Ectodermal cell (in vitro differentiated cells): ENCODE measurements at regions not wholly inside any gene's neighbourhood (a gene's known extent, or its start where the extent isn't known, plus 50 kb on each side); places are given as distances from the start of the nearest gene placed in this dataset.

Experiments
- H3K27ac ChIP-seq: 2 replicates; pipeline ENCODE4 v1.7.0; 2013; ENCODE audit warnings: mild to moderate bottlenecking, low read depth, low read length; ENCODE audit not compliant: insufficient read depth, poor library complexity, severe bottlenecking
- H3K27me3 ChIP-seq: 2 replicates; pipeline ENCODE4 v1.7.0; 2013; ENCODE audit warnings: mild to moderate bottlenecking, low read length; ENCODE audit not compliant: insufficient read depth, control insufficient read depth, poor library complexity, severe bottlenecking
- H3K36me3 ChIP-seq: one replicate; pipeline ENCODE4 v1.7.0; 2013; ENCODE audit warnings: low read length; ENCODE audit not compliant: control insufficient read depth, insufficient read depth
- H3K4me1 ChIP-seq: one replicate; pipeline ENCODE4 v1.7.0; 2013; ENCODE audit warnings: low read length; ENCODE audit not compliant: control insufficient read depth, insufficient read depth
- H3K4me3 ChIP-seq: 2 replicates; pipeline ENCODE4 v1.7.0; 2013; ENCODE audit warnings: low read depth, low read length, control low read depth; ENCODE audit not compliant: insufficient read depth
- H3K9me3 ChIP-seq: 2 replicates; pipeline ENCODE4 v1.7.0; 2013; ENCODE audit warnings: mild to moderate bottlenecking, low read length, moderate library complexity; ENCODE audit not compliant: control insufficient read depth
- WGBS, 2 experiments: methylation state at CpG; one replicate each; pipeline ENCODE4 v1.1.7; 2013; ENCODE audit warnings: missing lambda C conversion rate in 2 of 2; 5-methylcytosine and 5-hydroxymethylcytosine counted together

DNA sequence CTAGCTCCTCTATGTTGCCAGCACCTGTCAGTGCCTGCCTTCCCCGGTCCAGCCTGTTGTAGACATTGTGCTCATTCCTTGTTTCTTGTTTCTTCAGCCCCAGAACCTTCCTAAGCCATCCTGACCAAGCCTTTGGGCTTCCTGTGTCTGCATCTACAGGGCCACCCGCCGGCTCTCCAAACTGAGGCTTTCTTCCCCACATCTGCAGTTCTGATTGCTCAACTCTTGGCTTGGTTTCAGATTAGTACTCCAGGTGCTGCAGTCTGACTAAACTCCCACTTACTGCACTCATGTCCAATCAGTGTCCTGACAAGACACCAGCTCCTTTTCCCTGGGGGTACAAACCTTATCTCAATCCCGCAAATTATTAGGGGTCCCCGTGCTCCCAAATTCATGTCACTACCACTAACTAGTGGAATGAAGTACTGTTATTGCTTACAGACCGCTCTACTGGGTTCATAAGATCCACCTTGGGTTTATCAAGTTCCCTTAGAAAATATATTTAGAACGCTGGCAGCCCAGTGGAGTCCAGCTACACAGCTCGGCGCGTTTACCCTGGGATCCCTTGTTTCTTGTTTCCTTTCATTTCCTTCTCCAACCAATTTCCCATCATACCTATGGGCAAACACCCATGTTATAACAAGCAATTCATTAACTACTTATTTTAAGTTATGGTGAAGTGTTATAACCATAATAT, 114.2 kb upstream of the TJP1 start:
- H3K27me3 ChIP-seq, result no peaks in the 10 kb centered on the region
- no peak overlapping the region for H3K4me3 ChIP-seq
- H3K27ac ChIP-seq, result no peak overlapping the region
- H3K4me1 ChIP-seq, result no peaks in the 10 kb centered on the region
- no peaks in the 10 kb centered on the region for H3K9me3 ChIP-seq
- H3K36me3 ChIP-seq, result no peaks in the 10 kb centered on the region
- 93 to 94% methylated on average over 10 of the region's 10 CpGs for WGBS, 2 experiments

DNA sequence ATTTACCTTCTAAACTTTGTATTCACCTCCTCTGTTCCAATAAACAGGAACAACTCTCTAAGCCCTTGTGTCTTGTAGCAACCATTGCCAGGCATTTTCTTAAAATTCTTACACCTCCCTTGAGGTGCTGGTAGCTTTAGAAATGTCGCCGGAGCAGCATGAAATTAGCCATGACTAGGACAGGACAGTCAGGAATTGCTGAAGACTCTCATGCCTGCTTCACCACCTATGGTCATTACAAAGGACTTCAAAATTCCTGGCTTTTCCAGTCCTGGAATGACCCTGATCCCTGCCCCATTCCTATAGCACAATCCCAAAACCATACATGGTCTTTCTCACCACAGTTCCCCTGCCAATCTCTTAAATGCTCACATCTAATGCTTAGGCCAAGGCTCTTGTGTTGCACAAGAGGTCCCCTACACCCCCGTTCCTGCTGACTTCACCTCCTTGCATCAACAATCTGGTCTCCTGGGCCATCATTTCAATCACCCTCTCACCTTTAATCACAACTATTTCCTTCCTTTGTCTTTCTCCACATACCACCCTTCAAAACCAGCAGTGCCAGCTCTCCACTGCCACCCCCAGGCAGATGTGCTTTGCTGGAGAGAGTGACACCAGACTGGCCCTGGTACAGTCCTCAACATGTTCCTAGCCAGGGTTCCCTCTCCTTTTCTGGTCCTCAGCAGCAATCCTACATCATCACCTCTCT, 113.2 kb upstream of the TJP1 start:
- H3K4me1 ChIP-seq, result no peaks in the 10 kb centered on the region
- H3K27ac ChIP-seq, result no peak overlapping the region
- no peak overlapping the region for H3K4me3 ChIP-seq
- WGBS, 2 experiments, result 90 to 92% methylated on average over 3 of the region's 3 CpGs
- no peaks in the 10 kb centered on the region for H3K27me3 ChIP-seq
- H3K9me3 ChIP-seq, result no peaks in the 10 kb centered on the region
- no peaks in the 10 kb centered on the region for H3K36me3 ChIP-seq

DNA sequence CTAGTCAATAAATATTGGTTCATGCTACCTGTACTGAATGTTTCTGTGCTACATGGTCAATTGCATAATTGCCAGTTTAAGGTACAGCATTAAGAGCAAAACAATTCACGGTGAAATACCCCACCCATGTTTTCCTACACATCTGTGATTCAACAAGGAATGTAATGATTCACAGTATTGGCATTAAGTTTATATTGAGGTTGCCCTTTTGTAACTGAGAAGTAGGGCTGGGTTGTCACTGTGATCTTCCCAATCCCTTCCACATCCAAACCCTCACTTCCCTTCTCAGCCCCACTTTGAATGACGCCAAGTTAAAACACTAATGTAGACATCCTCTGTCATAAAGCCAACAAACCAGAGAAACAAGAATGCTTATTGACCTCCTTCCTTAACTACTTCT, 112.0 kb upstream of the TJP1 start:
- Histone ChIP-seq H3K27me3 (no peaks in the 10 kb centered on the region), H3K27ac (no peak overlapping the region), H3K4me1 (no peaks in the 10 kb centered on the region), H3K4me3 (no peak overlapping the region), H3K36me3 (no peaks in the 10 kb centered on the region), H3K9me3 (no peaks in the 10 kb centered on the region)
- 92 to 98% methylated on average over 1 to 2 of the region's 2 CpGs for WGBS, 2 experiments

DNA sequence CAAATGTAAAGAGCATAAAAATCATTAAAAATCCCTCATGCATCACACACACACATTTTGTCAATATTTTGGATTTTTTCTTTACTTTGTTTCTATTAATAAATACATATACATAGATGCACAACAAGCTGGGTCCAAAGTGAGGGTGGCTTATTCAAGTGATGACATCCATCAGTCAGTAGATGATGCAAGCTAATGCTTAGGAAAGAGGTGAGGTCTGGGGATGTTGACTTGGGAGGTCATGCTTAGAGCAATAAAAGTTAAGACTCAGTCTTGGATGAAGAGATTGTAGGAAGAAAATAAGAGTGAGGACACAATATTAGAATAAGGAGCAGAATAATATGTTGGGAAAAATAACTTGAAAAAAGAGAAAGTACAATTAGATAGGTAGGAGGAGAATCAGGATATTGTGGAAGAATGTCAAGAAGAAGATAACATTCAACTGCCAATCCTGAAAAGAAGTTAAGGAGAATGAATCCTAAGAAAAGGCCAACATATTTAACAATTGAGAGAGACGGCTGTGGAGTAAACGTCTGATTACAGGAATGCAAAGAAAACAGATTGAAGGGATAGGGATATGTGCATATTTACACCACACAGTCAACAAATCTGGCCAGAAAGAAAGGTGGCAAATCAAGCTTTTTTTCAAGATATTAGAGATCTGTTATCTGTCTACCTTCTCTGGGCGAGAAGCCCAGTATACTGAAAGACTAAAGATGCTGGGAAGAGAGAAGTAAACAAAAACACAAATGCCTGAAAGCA, 111.0 kb upstream of the TJP1 start:
- no peaks in the 10 kb centered on the region for H3K9me3 ChIP-seq
- no peaks in the 10 kb centered on the region for H3K36me3 ChIP-seq
- 46 to 80% methylated on average over 3 of the region's 3 CpGs for WGBS, 2 experiments

DNA sequence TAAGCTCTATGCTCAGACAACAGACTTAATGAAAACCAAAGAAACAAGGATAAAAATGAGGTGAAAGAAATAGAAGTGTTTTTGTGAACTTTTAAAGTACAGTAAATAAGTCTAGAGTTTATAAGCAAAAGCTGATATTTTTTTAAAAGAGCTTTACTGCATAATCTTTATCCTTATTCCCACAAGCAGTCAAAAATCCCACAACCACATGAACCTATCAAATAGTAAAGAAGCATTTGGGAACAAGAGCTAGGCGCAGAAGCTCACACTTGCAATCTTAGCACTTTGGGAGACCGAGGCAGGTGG, 103.8 kb upstream of the TJP1 start:
- Histone ChIP-seq H3K4me3 (no peak overlapping the region), H3K27me3 (no peaks in the 10 kb centered on the region), H3K9me3 (no peaks in the 10 kb centered on the region), H3K4me1 (peaks cover 9% of the 10 kb centered on the region), H3K27ac (no peak overlapping the region), H3K36me3 (no peaks in the 10 kb centered on the region)
- 85 to 95% methylated on average over 2 of the region's 2 CpGs for WGBS, 2 experiments

More for the DNA sequence above, 111.0 kb upstream of the TJP1 start:
- Histone ChIP-seq H3K27ac (no peak overlapping the region), H3K27me3 (no peaks in the 10 kb centered on the region), H3K4me3 (no peak overlapping the region), H3K4me1 (no peaks in the 10 kb centered on the region)

DNA sequence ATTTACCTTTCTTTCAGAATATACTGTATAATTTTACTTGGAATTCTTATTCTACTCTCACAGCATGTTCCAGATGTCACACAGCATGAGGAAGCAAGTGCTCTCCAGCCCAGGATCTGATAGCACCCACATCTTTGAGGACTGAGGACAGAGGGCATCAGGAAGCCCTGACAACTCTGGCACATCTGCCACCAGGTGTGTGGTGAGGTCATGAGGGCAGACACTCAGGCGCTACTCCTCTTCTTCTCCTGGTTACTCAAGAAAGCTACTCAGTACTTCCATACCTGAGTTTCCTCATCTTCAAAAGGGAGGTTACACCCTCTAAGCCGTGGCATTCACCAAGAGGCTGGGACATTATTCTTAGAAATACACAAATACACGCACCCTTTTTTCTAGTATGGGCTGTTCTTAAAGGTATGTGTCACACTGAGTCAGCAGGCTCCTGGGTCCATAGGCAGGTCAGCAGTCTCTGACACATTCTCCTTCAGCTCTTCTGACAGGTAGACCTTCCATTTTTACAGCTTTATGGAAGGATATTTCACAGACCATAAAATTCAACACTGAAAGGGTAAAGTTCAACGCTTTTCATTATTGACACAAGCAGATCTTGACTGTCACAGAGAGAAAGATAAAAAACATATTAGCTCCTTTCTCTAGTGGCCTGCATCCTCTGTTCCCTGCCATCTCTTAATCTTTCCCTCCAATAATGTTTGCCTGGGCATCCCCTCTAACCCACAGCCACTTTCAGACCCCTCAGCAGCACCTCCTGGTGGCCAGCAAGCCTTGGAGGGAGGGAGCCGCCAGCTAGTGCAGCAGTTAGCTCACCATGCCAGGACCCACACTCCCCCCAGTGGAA, 103.2 kb upstream of the TJP1 start:
- Histone ChIP-seq H3K9me3 (no peaks in the 10 kb centered on the region), H3K27me3 (no peaks in the 10 kb centered on the region), H3K36me3 (no peaks in the 10 kb centered on the region), H3K4me3 (no peak overlapping the region), H3K27ac (peak overlapping the region; percentile 57), H3K4me1 (peaks cover 9% of the 10 kb centered on the region)
- WGBS, 2 experiments, result 60 to 69% methylated on average over 5 of the region's 5 CpGs

DNA sequence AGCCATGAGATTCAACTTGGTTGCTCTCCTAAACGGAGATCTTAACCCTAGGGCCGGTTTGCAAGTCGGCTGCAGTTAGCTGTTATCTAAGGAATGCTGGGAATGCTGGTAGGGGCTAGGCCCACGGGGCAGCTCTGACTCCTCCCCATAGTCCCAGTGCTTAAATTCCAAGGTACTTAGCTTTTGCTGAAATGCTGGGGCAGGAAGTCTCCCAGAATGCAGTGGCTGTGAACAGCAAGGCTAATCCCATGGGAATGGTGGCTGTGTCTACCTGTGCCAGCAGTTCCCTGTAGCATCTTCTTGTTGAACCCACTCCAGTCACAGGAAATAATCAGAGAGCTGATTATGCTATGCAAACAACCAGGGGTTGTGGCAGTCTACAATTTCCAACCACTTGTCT, 102.5 kb upstream of the TJP1 start:
- Histone ChIP-seq H3K9me3 (no peaks in the 10 kb centered on the region), H3K4me1 (peaks cover 9% of the 10 kb centered on the region), H3K4me3 (no peak overlapping the region), H3K27me3 (no peaks in the 10 kb centered on the region), H3K36me3 (no peaks in the 10 kb centered on the region), H3K27ac (peak overlapping the region; percentile 57)
- 7 to 9% methylated on average over 4 of the region's 4 CpGs for WGBS, 2 experiments

DNA sequence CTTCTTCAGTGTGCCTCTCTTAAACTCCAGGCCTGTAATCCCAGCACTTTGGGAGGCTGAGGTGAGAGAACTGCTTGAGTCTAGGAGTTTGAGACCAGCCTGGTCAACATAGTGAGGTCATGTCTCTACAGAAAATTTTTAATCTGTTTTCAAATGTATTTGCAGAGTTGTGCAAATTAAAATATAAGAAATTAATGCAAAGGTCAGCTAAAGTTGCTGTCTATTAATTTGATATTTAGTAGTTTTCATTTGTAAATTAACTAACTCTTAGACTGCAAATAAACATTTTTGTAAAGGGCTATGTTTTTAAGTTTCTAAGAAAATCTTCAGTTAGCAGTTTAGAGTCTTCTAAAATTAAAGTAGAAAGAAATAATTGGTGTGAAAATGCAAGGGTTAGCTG, 99.9 kb upstream of the TJP1 start:
- Histone ChIP-seq H3K4me3 (no peak overlapping the region), H3K27ac (no peak overlapping the region), H3K4me1 (peaks cover 9% of the 10 kb centered on the region), H3K9me3 (no peaks in the 10 kb centered on the region), H3K36me3 (no peaks in the 10 kb centered on the region), H3K27me3 (no peaks in the 10 kb centered on the region)

DNA sequence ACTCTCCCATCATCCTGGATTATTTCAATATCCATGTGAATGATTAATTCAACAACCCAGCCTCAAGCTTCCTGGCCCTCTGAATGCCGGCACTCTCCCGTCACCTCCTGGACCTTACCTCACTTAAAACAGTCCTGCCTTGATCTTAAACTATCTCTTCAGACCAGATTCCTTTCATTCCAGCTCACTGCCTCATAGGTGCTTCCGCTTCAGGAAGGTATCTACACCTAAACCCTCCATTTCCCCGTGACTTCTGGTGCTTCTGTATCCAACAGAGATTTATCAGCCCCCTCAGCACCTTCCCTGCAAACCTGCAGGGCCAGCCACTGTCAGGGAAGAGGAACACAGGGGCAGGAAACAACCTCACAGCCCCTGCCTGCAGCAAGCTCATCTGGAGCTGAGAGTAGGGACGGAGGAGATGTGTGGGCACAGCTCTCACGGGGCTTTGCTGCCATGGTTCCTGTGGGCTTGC, 98.9 kb upstream of the TJP1 start:
- Histone ChIP-seq H3K4me1 (peaks cover 9% of the 10 kb centered on the region), H3K4me3 (no peak overlapping the region), H3K9me3 (no peaks in the 10 kb centered on the region), H3K27me3 (no peaks in the 10 kb centered on the region), H3K27ac (no peak overlapping the region), H3K36me3 (no peaks in the 10 kb centered on the region)
- 59 to 60% methylated on average over 6 of the region's 6 CpGs for WGBS, 2 experiments
